ENCODE measurements at regions not wholly inside any gene's neighbourhood (a gene's known extent, or its start where the extent isn't known, plus 50 kb on each side); places are given as distances from the start of the nearest gene placed in this dataset.

- H3K27ac ChIP-seq, result no peak overlapping the region
- no peak for TF ChIP-seq CTCF (IDR thresholded peaks at IDR 0.05)
- TF ChIP-seq ZFX (IDR thresholded peaks at IDR 0.05; ENCODE audit: borderline replicate concordance), result no peak
Observed at GRCh38 chr1:34625521-34626015, 129.3 kb upstream of the GJB5 start.

GRCh38 chr1:34627465-34628240 lies 127.2 kb upstream of the GJB5 start:
- no peak for TF ChIP-seq CTCF (IDR thresholded peaks at IDR 0.05)
- H3K27ac ChIP-seq, result no peak overlapping the region

GRCh38 chr1:34631126-34631525 lies 123.7 kb upstream of the GJB5 start:
- no peak overlapping the region for H3K27ac ChIP-seq
- no peak for TF ChIP-seq ZFX (IDR thresholded peaks at IDR 0.05; ENCODE audit: borderline replicate concordance)
- TF ChIP-seq CTCF (IDR thresholded peaks at IDR 0.05), result no peak

- H3K27ac ChIP-seq, result no peak overlapping the region
- TF ChIP-seq ZFX (IDR thresholded peaks at IDR 0.05; ENCODE audit: borderline replicate concordance) (no peak), CTCF (IDR thresholded peaks at IDR 0.05) (no peak)
Observed at GRCh38 chr1:34639701-34640100, 115.1 kb upstream of the GJB5 start.

- no peak overlapping the region for H3K27ac ChIP-seq
- TF ChIP-seq ZFX (IDR thresholded peaks at IDR 0.05; ENCODE audit: borderline replicate concordance), result no peak
Observed at GRCh38 chr1:34640654-34641401, 114.0 kb upstream of the GJB5 start.

GRCh38 chr1:34642679-34643078 lies 112.2 kb upstream of the GJB5 start:
- H3K27ac ChIP-seq, result no peak overlapping the region

More at GRCh38 chr1:34642679-34643078, 112.2 kb upstream of the GJB5 start:
- no peak for TF ChIP-seq ZFX (IDR thresholded peaks at IDR 0.05; ENCODE audit: borderline replicate concordance)
- TF ChIP-seq CTCF (IDR thresholded peaks at IDR 0.05), result no peak
